Neural progenitor cell (in vitro differentiated cells): ENCODE measurements at regions not wholly inside any gene's neighbourhood (a gene's known extent, or its start where the extent isn't known, plus 50 kb on each side); places are given as distances from the start of the nearest gene placed in this dataset.
A peak's percentile ranks its signal among the peaks of the same experiment; 100 is the strongest.

ENCODE experiments used
- DNase-seq: peaks from one replicate; pipeline ENCODE4 v3.0.0-alpha.2; 2016; ENCODE audit warnings: low spot score
- H2AFZ ChIP-seq: fragments of 200-600 bp; sonication (generic); replicated peaks from 2 replicates; pipeline ENCODE4 v1.6.1; 2016; ENCODE audit warnings: antibody characterized with exemption
- H3F3A ChIP-seq: fragments of 200-600 bp; sonication (generic); 2 replicates; pipeline ENCODE4 v1.6.1; 2016; ENCODE audit warnings: antibody characterized with exemption, low read depth
- H3K27ac ChIP-seq: fragments of 200-600 bp; sonication (generic); 2 replicates; pipeline ENCODE4 v1.5.1; 2016; ENCODE audit warnings: mild to moderate bottlenecking
- H3K27me3 ChIP-seq: fragments of 200-600 bp; sonication (generic); 2 replicates; pipeline ENCODE4 v1.6.1; 2016; ENCODE audit warnings: mild to moderate bottlenecking, moderate library complexity
- H3K36me3 ChIP-seq: fragments of 200-600 bp; sonication (generic); 2 replicates; pipeline ENCODE4 v1.5.1; 2016
- H3K4me1 ChIP-seq: fragments of 200-600 bp; sonication (generic); 2 replicates; pipeline ENCODE4 v1.6.1; 2016; ENCODE audit warnings: mixed run types
- H3K4me2 ChIP-seq: fragments of 200-600 bp; sonication (generic); 2 replicates; pipeline ENCODE4 v1.6.1; 2016
- H3K4me3 ChIP-seq: fragments of 200-600 bp; sonication (generic); 2 replicates; pipeline ENCODE4 v1.5.1; 2016
- H3K79me2 ChIP-seq: fragments of 200-600 bp; sonication (generic); 2 replicates; pipeline ENCODE4 v1.6.1; 2016; ENCODE audit warnings: low read depth
- H3K9ac ChIP-seq: fragments of 200-600 bp; sonication (generic); 2 replicates; pipeline ENCODE4 v1.6.1; 2016
- H3K9me3 ChIP-seq: fragments of 200-600 bp; sonication (generic); 2 replicates; pipeline ENCODE4 v1.5.1; 2016; ENCODE audit warnings: low read depth
- H4K20me1 ChIP-seq: fragments of 200-600 bp; sonication (generic); 2 replicates; pipeline ENCODE4 v1.6.1; 2016; ENCODE audit warnings: low read depth
- H3K27ac Mint-ChIP-seq: 3 replicates; pipeline ENCODE4 v1.8.0; 2021; ENCODE audit warnings: mixed read lengths
- H3K27me3 Mint-ChIP-seq: 2 replicates; pipeline ENCODE4 v1.8.0; 2022; ENCODE audit warnings: low read depth, mild to moderate bottlenecking, inconsistent platforms, moderate library complexity, mixed read lengths; ENCODE audit not compliant: insufficient read depth
- H3K36me3 Mint-ChIP-seq: 3 replicates; pipeline ENCODE4 v1.8.0; 2021; ENCODE audit warnings: mixed read lengths
- H3K4me1 Mint-ChIP-seq: 3 replicates; pipeline ENCODE4 v1.8.0; 2021; ENCODE audit warnings: mixed read lengths
- H3K4me3 Mint-ChIP-seq: 3 replicates; pipeline ENCODE4 v1.8.0; 2021; ENCODE audit warnings: mild to moderate bottlenecking, moderate library complexity, mixed read lengths
- H3K9me3 Mint-ChIP-seq: 3 replicates; pipeline ENCODE4 v1.8.0; 2020; ENCODE audit warnings: mixed read lengths
- EZH2 ChIP-seq: fragments of 200-600 bp; sonication (generic); IDR thresholded peaks from 2 replicates; pipeline ENCODE4 v1.6.1; 2017; ENCODE audit warnings: antibody characterized with exemption, mild to moderate bottlenecking, moderate library complexity
- EZH2phosphoT487 ChIP-seq: fragments of 200-600 bp; sonication (generic); IDR thresholded peaks from 2 replicates; pipeline ENCODE4 v1.6.1; 2017; ENCODE audit warnings: antibody characterized with exemption
- TF ChIP-seq, protein P1 (sequence below): fragments of 200-600 bp; sonication (generic); IDR thresholded peaks from 2 replicates; pipeline ENCODE4 v1.5.1; 2017; ENCODE audit warnings: antibody characterized with exemption, mild to moderate bottlenecking

DNA sequence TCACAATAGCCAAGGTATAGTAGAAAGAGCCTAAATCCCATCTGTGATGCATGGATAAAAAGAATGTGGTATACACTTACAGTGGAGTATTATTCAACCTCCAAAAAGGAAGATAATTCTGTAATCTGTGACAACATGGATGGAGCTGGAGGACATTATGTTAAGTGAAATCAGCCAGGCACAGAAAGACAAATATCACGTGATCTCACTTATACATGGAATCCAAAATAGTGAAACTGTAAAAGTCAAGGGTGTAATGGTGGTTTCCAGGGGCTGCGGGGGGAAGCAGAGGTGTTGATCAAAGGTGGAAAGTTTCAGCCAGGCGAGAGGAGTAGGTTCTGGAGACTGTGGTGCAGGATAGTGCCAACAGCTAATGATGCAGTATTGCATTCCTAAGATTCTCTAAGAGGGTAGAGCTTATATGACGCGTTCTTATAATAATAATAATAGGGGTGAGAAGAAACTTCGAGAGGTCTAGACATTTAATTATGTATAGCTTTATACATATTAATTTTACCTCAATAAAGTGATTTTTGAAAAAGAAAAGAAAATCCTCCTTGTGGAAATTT lies 246.1 kb downstream of the FOXA2 start:
- no peaks in the 10 kb centered on the region for H3K79me2 ChIP-seq
- no peaks in the 10 kb centered on the region for H3K36me3 ChIP-seq
- no peaks in the 10 kb centered on the region for H3K9me3 ChIP-seq
- no peaks in the 10 kb centered on the region for H3K36me3 Mint-ChIP-seq
- peaks cover 3% of the 10 kb centered on the region for H3K4me1 Mint-ChIP-seq
- no peaks in the 10 kb centered on the region for H3K4me1 ChIP-seq
- H3K27ac Mint-ChIP-seq = no peak overlapping the region
- no peaks in the 10 kb centered on the region for H4K20me1 ChIP-seq
- peaks cover 24% of the 10 kb centered on the region for H3K27me3 Mint-ChIP-seq
- no peak overlapping the region for H2AFZ ChIP-seq
- no peak overlapping the region for H3K4me3 ChIP-seq
- H3K9ac ChIP-seq = no peak overlapping the region
- DNase-seq = no peak
- H3K4me3 Mint-ChIP-seq = no peak overlapping the region
- no peak overlapping the region for H3K27ac ChIP-seq
- peaks cover 83% of the 10 kb centered on the region for H3K27me3 ChIP-seq
- no peaks in the 10 kb centered on the region for H3F3A ChIP-seq
- TF ChIP-seq, protein P1, sequence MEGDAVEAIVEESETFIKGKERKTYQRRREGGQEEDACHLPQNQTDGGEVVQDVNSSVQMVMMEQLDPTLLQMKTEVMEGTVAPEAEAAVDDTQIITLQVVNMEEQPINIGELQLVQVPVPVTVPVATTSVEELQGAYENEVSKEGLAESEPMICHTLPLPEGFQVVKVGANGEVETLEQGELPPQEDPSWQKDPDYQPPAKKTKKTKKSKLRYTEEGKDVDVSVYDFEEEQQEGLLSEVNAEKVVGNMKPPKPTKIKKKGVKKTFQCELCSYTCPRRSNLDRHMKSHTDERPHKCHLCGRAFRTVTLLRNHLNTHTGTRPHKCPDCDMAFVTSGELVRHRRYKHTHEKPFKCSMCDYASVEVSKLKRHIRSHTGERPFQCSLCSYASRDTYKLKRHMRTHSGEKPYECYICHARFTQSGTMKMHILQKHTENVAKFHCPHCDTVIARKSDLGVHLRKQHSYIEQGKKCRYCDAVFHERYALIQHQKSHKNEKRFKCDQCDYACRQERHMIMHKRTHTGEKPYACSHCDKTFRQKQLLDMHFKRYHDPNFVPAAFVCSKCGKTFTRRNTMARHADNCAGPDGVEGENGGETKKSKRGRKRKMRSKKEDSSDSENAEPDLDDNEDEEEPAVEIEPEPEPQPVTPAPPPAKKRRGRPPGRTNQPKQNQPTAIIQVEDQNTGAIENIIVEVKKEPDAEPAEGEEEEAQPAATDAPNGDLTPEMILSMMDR = no peak
- TF ChIP-seq EZH2phosphoT487 = no peak
- no peak for TF ChIP-seq EZH2
- H3K9me3 Mint-ChIP-seq = no peaks in the 10 kb centered on the region
- no peak overlapping the region for H3K4me2 ChIP-seq

DNA sequence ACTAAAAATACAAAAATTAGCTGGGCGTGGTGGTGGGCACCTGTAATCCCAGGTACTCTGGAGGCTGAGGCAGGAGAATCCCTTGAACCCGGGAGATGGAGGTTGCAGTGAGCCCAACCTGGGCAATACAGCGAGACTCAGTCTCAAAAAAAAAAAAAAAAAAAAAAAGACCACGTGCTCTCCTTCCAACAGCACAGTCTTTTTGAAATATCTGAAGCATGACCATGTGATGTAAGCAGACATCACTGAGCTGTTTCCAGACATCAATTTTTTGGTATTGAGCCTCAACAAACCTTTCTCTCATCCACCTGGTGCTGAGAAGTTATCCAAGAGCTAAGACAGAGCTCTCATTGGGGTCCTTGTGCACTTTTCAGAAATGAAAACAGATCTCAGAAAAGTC lies 249.2 kb downstream of the FOXA2 start:
- Histone ChIP-seq H3K79me2 (no peaks in the 10 kb centered on the region), H3K9ac (no peak overlapping the region), H3K36me3 (no peaks in the 10 kb centered on the region), H3K27ac (no peak overlapping the region), H3K27me3 (peaks cover 95% of the 10 kb centered on the region), H3F3A (no peaks in the 10 kb centered on the region), H4K20me1 (no peaks in the 10 kb centered on the region), H3K4me3 (no peak overlapping the region), H3K4me1 (no peaks in the 10 kb centered on the region), H3K4me2 (no peak overlapping the region), H3K9me3 (no peaks in the 10 kb centered on the region), H2AFZ (no peak overlapping the region)
- H3K27ac Mint-ChIP-seq = no peak overlapping the region
- H3K4me3 Mint-ChIP-seq = no peak overlapping the region
- H3K4me1 Mint-ChIP-seq = peaks cover 3% of the 10 kb centered on the region
- H3K9me3 Mint-ChIP-seq = no peaks in the 10 kb centered on the region
- no peak for DNase-seq
- TF ChIP-seq, protein P1 = no peak
- peaks cover 24% of the 10 kb centered on the region for H3K27me3 Mint-ChIP-seq
- no peaks in the 10 kb centered on the region for H3K36me3 Mint-ChIP-seq

DNA sequence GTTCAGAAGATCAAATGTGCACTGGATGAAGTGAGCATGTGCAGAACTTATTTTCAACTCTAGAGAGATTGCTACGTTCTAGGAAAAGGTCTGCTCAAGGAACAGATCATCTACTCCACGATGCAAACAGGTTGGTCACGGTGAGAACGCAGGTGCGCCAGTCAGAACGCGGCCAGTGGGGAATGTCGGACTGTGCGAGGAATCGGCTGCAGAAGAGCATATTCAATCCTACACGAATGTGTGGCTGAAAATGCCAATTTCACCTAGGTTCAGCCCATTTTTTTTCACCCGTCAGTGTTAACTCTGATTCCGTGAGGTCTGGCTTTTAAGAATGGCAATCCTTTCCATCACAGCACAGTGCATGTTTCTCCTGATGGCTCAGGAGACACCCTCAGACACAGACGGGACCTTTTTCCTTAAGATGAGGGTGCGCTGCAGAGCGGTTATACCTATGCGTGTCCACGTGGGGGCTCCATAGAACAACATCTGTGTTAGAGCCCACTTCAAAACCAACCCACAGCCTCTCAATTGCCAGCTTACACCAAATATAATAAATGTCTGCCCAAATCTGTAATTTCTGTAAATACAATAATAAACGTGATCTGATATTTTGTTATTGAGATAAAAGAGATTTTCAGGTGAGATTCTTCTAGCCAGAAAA lies 250.4 kb downstream of the FOXA2 start:
- DNase-seq = peak; percentile 83
- H3K36me3 ChIP-seq = no peaks in the 10 kb centered on the region
- no peaks in the 10 kb centered on the region for H3K9me3 Mint-ChIP-seq
- no peak overlapping the region for H3K4me3 Mint-ChIP-seq
- H2AFZ ChIP-seq = no peak overlapping the region
- no peaks in the 10 kb centered on the region for H3K36me3 Mint-ChIP-seq
- H3K4me1 ChIP-seq = no peaks in the 10 kb centered on the region
- H3K9me3 ChIP-seq = no peaks in the 10 kb centered on the region
- H3K4me3 ChIP-seq = no peak overlapping the region
- H3K27me3 ChIP-seq = peaks cover 93% of the 10 kb centered on the region
- no peak overlapping the region for H3K27ac ChIP-seq
- no peaks in the 10 kb centered on the region for H3K79me2 ChIP-seq
- H3K4me1 Mint-ChIP-seq = no peaks in the 10 kb centered on the region
- H4K20me1 ChIP-seq = no peaks in the 10 kb centered on the region
- TF ChIP-seq EZH2 = no peak
- TF ChIP-seq, protein P1 = peak; percentile 76
- no peaks in the 10 kb centered on the region for H3F3A ChIP-seq
- H3K27me3 Mint-ChIP-seq = peaks cover 24% of the 10 kb centered on the region
- H3K4me2 ChIP-seq = no peak overlapping the region
- no peak overlapping the region for H3K27ac Mint-ChIP-seq
- no peak overlapping the region for H3K9ac ChIP-seq
